Activated CD4-positive, alpha-beta T cell treated with anti-CD3 and anti-CD28 coated beads for 24 hours (primary cell): ENCODE measurements at regions not wholly inside any gene's neighbourhood (a gene's known extent, or its start where the extent isn't known, plus 50 kb on each side); places are given as distances from the start of the nearest gene placed in this dataset.
"Not testable (repeated sequence)": the region's sequence is repeated elsewhere in the genome, so short reads cannot be mapped to it uniquely, and the experiment has no call there.

Source experiments
- DNase-seq, 2 donors: peaks; one replicate each; pipeline ENCODE4 v3.0.0-alpha.2; 2020; ENCODE audit warnings: low read depth in 2 of 2

DNA sequence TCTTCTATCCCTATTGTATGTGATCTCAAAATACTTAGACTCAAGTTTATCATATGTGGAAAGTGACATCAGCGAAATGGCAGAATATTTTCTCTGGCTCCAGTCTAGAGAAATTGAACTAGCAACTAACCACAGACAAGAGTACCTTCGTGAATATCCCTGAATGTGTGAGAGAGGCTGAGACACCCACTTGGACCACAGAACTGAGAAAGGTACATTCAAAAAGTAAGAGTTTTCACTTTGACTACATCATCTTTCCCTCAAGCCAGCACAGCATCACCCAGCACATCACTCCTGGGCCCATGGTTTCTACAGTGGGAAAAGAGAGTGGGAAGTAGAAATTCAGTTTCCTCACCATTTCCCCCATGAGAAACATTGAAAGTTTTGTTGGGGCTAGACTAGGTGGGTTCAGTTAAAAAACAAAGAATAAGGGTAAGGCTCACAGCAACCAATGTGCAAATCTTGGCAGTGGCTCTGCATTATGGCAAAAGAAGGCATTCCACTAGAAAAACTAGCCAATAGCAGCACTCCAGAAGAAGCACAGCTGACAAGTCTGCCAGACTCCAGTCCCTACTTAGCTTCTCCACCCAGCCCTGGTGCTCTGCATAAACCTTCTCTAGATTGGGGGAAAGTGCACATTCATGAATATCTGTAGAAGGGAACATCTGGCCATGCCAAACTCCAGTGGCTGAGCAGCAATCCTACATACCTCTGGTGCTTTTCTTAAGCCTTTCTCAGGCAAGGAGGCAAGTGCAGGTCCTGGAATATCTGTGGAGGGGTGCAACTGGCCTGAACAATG, 225.6 kb upstream of the VLDLR start:
- no peak for DNase-seq

- no peak for DNase-seq
These were observed 224.8 kb upstream of the VLDLR start for GRCh38 chr9:2396622-2397285.

DNA sequence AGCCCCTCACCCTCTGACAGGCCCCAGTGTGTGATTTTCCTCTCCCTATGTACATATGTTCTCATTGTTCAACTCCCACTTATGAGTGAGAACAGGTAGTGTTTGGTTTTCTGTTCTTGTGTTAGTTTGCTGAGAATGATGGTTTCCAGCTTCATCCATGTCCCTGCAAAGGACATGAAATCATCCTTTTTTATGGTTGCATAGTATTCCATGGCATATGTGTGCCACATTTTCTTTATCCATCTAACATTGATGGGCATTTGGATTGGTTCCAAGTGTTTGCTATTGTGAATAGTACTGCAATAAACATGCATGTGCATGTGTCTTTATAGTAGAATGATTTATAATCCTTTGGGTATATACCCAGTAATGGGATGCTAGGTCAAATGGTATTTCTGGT, 223.7 kb upstream of the VLDLR start:
- not testable (repeated sequence) for DNase-seq

- not testable (repeated sequence) for DNase-seq
These were observed 219.8 kb upstream of the VLDLR start for GRCh38 chr9:2401746-2402145.

GRCh38 chr9:2403701-2404100, 217.9 kb upstream of the VLDLR start:
- no peak for DNase-seq

GRCh38 chr9:2406252-2406651, 215.3 kb upstream of the VLDLR start:
- DNase-seq = no peak

DNA sequence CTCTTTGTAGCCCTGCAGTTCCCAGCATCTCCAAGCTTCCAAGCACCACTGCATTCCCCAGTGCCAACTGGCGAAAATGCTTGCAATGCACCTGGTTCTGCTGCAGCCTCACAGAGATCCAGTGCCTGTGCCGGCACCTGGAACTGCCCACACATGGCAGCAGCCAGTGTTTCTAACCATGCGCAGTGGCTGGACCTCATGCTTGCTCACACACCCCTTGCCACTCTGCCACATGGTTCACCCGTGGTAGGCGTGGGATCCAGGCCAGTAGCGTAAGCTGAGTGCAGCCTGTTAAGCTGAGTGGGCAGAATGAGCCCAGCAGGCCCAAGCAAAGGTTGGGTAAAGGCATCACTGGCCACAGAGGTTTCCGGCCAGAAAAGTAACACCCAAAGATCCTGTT, 214.1 kb upstream of the VLDLR start:
- no peak for DNase-seq

GRCh38 chr9:2411459-2412215, 209.9 kb upstream of the VLDLR start:
- DNase-seq = no peak

GRCh38 chr9:2413160-2413805, 208.3 kb upstream of the VLDLR start:
- DNase-seq = no peak

DNA sequence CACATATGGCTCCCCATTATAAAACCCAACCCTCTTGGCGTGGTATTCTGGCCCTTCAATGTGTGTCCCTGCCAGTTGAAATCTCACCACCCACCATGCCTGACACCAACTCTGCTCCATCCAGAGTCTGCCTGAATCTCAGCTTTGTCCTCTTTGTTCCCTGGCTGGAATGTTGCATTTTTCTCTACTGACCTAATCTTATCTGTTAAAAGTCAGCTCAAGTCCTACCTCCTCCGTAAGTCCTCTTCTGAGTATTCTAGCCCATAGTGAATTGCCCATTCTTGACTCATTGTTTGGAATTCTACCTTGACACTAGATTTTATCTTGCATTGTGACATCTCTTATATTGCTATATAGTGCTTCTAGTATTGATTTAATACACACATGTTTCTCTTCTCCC, 207.1 kb upstream of the VLDLR start:
- DNase-seq = no peak

DNA sequence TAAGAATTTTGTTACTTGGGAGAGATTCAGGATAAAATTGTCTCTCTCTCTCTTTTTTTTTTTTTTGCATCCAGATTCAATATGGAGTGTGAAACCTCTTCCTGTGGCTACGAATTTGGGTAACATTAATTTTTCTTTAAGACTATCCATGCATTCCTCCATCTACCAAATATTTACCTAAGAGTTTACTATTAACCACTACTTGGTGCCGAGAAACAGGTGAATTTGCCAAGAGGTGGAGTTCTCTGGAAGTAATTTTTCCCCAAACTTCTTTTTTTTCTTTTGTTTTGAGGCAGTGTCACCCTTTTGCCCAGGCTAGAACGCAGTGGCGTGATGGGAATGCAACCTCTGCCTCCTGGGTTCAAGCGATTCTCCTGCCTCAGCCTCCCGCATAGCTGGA, 206.3 kb upstream of the VLDLR start:
- DNase-seq = no peak

DNA sequence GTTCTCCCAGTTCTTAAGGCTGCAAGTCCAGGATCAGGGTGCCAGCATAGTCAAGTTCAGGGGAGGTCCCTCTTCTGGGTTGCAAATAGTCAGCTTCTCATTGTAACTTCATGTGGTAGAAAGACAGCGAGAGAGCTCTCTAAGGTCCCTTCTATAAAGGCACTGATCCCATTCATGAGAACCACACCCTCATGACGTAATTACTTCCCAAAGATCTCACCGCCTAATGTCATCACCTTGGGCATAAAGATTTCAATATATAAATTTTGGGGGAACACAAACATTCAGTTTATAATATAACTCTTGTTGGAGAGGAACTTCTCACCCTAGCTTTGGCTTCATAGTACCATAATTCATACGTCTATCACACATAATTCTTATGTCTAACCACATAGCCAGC, 203.9 kb upstream of the VLDLR start:
- no peak for DNase-seq

DNA sequence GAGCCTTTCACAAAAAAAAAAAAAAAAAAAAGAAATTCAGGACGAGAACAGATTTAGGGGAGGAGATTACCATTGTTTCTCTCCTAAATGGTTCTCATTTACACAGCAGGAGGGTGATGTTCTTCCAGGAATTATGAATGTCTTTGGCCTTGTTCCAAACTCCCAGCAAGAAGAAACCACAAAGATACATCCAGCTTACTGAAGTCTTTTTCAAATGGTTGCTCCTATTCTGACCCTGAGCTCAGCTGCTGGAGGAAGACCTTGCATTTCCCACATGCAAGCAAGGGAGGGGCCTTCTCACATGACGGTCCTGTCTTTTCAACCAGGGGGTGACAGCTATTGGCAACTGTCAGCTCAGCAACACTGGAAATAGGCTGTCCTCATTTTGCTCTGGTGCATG, 203.0 kb upstream of the VLDLR start:
- DNase-seq = no peak

DNA sequence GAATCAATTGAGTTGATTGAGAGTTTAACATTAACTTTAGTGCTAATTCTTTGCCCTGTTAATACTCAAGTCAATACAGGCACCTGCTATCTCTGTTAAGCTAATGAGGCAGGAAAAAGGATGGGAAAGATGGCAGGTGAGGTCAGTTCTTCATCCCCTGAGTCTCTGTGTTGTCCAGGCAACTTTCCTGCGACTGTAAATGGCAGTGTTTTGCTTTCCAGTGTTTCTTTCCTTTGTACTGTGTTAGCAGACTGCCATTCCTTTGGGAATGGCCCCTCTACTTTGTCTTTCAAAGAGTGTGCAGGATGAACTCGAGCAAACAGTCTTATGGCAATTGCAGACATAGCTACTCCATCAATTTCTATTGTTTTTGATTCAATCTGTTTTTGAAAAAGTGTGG, 202.2 kb upstream of the VLDLR start:
- DNase-seq = no peak

- DNase-seq = no peak
These were observed 201.0 kb upstream of the VLDLR start for GRCh38 chr9:2420543-2420942.

GRCh38 chr9:2424619-2425033, 197.0 kb upstream of the VLDLR start:
- DNase-seq = no peak

GRCh38 chr9:2425676-2426075, 195.9 kb upstream of the VLDLR start:
- DNase-seq = no peak

DNA sequence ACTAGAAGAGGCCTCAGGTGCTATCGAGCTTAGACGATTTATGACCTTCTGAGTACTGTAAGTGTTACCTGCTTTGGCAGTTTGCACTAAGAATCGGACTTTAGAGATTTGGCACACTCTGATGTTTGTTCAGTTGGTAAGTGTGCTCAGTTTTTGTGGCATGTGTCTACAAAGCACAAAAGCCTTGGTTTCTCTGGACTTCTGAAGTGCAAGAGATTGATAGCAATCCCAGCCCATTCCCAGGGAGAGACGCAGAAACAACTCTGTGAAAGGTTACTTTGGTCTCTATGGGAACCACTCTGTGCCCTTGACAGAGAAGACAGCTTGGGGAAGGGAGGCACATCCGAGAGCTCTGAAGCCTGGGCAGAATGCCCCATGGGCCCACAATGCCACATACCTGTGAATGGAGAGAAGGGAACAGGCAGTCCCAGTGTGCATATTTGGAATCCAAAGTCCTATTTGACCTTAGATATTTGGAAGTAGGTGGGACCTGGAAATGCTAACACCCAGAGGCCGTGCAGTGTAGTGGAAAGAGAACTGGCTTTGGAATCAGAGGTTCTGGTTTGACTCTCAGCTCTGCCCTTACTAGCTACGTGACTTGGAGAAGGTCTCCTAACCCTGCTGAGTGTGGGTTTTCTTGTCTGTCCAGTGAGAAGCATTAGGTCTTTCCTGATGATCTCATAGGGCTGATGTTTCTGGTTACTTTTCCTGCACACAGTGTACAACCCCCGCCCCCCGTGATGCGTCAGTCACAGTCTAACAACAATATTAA, 194.3 kb upstream of the VLDLR start:
- DNase-seq = no peak

GRCh38 chr9:2439957-2440356, 181.6 kb upstream of the VLDLR start:
- no peak for DNase-seq

DNA sequence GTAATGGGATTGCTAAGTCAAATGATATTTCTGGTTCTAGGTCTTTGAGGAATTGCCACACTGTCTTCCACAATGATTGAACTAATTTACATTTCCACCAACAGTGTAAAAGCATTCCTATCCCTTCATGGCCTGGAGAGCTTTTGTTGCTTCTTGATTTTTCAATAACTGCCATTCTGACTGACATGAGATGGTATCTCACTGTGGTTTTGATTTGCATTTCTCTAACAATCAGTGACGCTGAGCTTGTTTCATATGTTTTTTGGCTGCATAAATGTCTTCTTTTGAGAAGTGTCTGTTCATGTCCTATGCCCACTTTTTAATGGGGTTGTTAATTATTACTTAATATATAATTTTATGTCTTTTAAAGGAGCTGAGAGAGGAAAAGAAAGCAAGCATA, 177.7 kb upstream of the VLDLR start:
- not testable (repeated sequence) for DNase-seq

GRCh38 chr9:2448193-2448738, 173.3 kb upstream of the VLDLR start:
- no peak for DNase-seq
